LNCAP (cell line): ENCODE measurements at regions not wholly inside any gene's neighbourhood (a gene's known extent, or its start where the extent isn't known, plus 50 kb on each side); places are given as distances from the start of the nearest gene placed in this dataset.

ENCODE experiments used
- TF ChIP-seq, protein P1 (sequence below): fragments of 450-650 bp; IDR thresholded peaks from 2 replicates; pipeline ENCODE4 v1.5.1; 2017; ENCODE audit warnings: mild to moderate bottlenecking

- TF ChIP-seq, protein P1, sequence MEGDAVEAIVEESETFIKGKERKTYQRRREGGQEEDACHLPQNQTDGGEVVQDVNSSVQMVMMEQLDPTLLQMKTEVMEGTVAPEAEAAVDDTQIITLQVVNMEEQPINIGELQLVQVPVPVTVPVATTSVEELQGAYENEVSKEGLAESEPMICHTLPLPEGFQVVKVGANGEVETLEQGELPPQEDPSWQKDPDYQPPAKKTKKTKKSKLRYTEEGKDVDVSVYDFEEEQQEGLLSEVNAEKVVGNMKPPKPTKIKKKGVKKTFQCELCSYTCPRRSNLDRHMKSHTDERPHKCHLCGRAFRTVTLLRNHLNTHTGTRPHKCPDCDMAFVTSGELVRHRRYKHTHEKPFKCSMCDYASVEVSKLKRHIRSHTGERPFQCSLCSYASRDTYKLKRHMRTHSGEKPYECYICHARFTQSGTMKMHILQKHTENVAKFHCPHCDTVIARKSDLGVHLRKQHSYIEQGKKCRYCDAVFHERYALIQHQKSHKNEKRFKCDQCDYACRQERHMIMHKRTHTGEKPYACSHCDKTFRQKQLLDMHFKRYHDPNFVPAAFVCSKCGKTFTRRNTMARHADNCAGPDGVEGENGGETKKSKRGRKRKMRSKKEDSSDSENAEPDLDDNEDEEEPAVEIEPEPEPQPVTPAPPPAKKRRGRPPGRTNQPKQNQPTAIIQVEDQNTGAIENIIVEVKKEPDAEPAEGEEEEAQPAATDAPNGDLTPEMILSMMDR, result no peak
Measured at GRCh38 chr22:27133681-27134314, 476.4 kb downstream of the MIAT start.

GRCh38 chr22:27134315-27134701 lies 476.9 kb downstream of the MIAT start:
- TF ChIP-seq, protein P1, result no peak

GRCh38 chr22:27135031-27135981 lies 477.9 kb downstream of the MIAT start:
- TF ChIP-seq, protein P1, result no peak

DNA sequence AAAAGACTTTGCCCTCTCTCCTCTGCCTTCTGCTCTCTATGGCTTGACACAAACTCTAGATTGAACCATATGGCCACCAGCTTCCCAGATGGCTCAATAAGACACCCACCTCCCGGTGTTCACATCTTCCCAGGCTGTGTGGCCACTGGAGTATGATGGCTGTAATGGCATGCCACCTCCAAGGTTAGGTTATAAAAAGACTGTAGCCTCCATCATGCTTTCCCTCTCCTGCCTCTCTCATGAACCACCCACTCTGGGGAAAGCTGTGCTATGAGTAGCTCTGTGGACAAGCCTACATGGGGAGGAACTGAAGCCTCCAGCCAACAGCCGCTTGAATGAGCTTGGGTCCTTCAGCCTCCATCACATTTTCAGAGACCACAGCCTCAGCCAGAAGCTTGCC lies 479.2 kb downstream of the MIAT start:
- TF ChIP-seq, protein P1, result no peak

GRCh38 chr22:27137871-27138337 lies 480.5 kb downstream of the MIAT start:
- TF ChIP-seq, protein P1, result no peak

GRCh38 chr22:27138471-27138870 lies 481.1 kb downstream of the MIAT start:
- TF ChIP-seq, protein P1, result no peak

DNA sequence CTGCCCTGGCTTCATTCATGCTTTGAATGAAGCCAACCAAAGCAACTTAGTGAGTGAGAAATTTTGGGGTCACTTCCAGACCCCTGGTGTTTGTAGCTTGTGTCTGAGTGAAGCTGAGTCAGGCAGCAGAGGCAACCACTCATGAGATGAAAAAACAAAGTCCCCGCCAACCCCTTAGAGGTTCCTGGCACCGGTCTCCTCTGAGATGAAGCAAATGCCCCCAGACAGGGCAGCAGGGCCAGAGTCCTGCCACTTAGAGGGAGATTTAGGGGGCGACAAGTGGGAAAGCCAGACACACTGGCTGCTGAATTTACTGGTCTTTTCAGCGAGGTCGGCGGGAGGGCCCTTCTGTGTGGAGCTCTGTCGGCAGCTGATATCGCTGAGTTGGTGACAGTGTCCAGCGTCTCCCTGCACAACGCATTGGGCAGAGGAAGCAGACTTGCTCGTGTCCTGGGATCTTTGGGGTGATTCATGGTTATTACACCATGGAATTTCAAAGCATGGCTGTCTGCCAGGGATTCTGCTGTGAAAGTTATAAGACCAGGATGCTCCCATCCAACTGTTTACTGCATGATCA lies 482.6 kb downstream of the MIAT start:
- TF ChIP-seq, protein P1, result no peak
